ENCODE measurements at regions not wholly inside any gene's neighbourhood (a gene's known extent, or its start where the extent isn't known, plus 50 kb on each side); places are given as distances from the start of the nearest gene placed in this dataset.

DNA sequence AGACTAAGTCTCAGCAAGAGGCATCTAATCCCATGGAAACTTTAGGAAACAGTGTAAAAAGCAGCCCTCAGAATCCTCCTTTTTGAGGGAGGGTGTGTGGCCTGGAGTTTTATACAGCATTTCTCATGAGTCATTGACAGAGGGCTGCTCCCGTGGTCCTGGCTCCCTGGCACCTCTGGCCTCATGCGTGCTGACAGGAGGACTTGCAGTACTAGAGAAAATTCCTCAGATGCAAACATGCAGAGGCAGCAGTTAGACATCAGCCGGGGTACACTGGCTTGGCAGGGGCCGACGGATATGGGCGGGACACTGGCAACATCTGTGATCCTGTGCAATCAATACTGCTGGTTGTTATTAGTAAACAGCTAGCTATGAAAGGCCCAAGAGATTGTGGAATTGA, 925.1 kb upstream of the CELF2 start:
- no peak for TF ChIP-seq ZNF274 (IDR thresholded peaks at IDR 0.05; ENCODE audit: low read depth, low read length)
- no peak for TF ChIP-seq YY1 (IDR thresholded peaks at IDR 0.05; ENCODE audit: insufficient read depth, insufficient read length)
- no peak for TF ChIP-seq SUZ12 (IDR thresholded peaks at IDR 0.05; ENCODE audit: extremely low read depth, insufficient read depth, insufficient read length)
